ENCODE measurements at regions not wholly inside any gene's neighbourhood (a gene's known extent, or its start where the extent isn't known, plus 50 kb on each side); places are given as distances from the start of the nearest gene placed in this dataset.

- intact Hi-C loops (cut with DNase I), result no loop called here
- FAIRE-seq (no peak), DNase-seq (no peak), ATAC-seq (no peak)
- Histone ChIP-seq H3K4me3 (no peak overlapping the region), H3K27me3 (no peaks in the 10 kb centered on the region), H3K4me1 (no peaks in the 10 kb centered on the region), H3K9me3 (no peaks in the 10 kb centered on the region), H3K27ac (no peak overlapping the region), H3K36me3 (no peaks in the 10 kb centered on the region)
- no peak for TF ChIP-seq CTCF (IDR thresholded peaks at IDR 0.05)
- WGBS, 2 donors, result 60 to 76% methylated on average over 1 of the region's 1 CpG
Measured at GRCh38 chr4:20520901-20521300, 179.4 kb upstream of the PACRGL start.

GRCh38 chr4:20528508-20528907 is 171.8 kb upstream of the PACRGL start:
- Histone ChIP-seq H3K4me3 (no peak overlapping the region), H3K27me3 (no peaks in the 10 kb centered on the region), H3K36me3 (no peaks in the 10 kb centered on the region), H3K9me3 (no peaks in the 10 kb centered on the region), H3K27ac (no peak overlapping the region), H3K4me1 (no peaks in the 10 kb centered on the region)
- ATAC-seq (no peak), FAIRE-seq (no peak), DNase-seq (no peak)
- TF ChIP-seq CTCF (IDR thresholded peaks at IDR 0.05), result no peak
- intact Hi-C loops (cut with DNase I), result no loop called here
- 76 to 92% methylated on average over 1 of the region's 1 CpG for WGBS, 2 donors

DNA sequence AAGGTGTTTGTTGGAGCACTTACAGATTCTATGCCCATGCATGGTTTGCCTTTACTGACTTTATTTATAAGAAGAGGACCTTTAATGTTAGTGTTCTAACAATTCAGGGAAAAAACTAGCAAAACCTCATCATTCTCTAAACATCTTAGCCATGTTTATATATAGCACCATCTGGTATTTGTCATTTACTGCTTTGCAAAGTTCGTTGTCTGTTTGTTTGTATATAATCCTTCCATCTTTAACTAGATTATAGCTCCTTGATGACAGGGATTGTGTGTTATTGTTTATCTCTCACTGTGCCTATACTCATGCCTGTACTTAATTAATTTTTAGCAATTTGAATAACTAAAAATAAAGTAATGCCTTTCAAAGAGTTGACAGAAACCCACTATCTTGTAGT is 170.6 kb upstream of the PACRGL start:
- intact Hi-C loops (cut with DNase I), result loop anchor here in 1 of 3 donors (10.0 kb wide), 1 partner anchor 115 kb away; no protein-coding TSS in a partner anchor
- no peaks in the 10 kb centered on the region for H3K27me3 ChIP-seq
- H3K4me3 ChIP-seq, result no peak overlapping the region
- H3K9me3 ChIP-seq, result no peaks in the 10 kb centered on the region
- 46 to 68% methylated on average over 1 of the region's 1 CpG for WGBS, 2 donors
- no peaks in the 10 kb centered on the region for H3K4me1 ChIP-seq
- ATAC-seq (no peak), DNase-seq (no peak), FAIRE-seq (no peak)
- TF ChIP-seq CTCF (IDR thresholded peaks at IDR 0.05), result no peak
- no peak overlapping the region for H3K27ac ChIP-seq
- H3K36me3 ChIP-seq, result no peaks in the 10 kb centered on the region

DNA sequence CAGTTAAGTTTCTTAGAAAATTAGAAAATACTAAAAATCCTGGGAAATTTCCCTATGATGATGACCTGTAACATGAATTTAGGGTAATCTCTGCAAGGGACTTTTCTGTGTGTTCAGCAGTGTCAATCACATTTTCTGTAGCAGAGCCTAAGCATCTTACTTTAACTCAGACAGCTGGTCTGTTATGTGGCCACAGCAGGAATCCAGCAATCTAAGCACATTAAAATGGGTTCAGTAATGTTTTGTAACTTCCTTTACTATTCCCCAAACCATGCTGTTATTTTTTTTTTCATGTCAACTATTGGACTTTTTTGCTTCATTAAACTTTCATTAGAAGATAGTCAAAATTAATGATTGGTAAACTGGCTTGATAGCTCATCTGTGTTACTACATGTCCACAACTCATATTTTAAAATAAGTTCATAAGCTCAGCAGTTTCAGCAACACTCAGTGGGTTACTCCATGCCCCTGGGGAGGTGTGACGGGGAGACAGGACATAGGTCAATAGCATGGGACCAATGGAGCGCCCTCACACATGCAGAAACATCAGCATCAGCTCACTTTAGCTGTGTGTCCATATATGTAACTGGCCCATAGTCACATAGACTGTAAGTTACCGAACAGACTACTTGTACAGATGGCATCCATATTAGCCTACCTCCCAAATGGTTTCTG is 168.0 kb upstream of the PACRGL start:
- H3K27me3 ChIP-seq, result no peaks in the 10 kb centered on the region
- H3K4me3 ChIP-seq, result no peak overlapping the region
- DNase-seq (no peak), ATAC-seq (no peak), FAIRE-seq (no peak)
- TF ChIP-seq CTCF (IDR thresholded peaks at IDR 0.05), result no peak
- intact Hi-C loops (cut with DNase I), result loop anchor here in 1 of 3 donors (10.0 kb wide), 1 partner anchor 117 kb away; no protein-coding TSS in a partner anchor
- H3K4me1 ChIP-seq, result no peaks in the 10 kb centered on the region
- no peak overlapping the region for H3K27ac ChIP-seq
- H3K36me3 ChIP-seq, result no peaks in the 10 kb centered on the region
- no peaks in the 10 kb centered on the region for H3K9me3 ChIP-seq
- 89 to 95% methylated on average over 3 of the region's 3 CpGs for WGBS, 2 donors

All from pancreas (tissue), 10 donors.